ENCODE measurements at regions not wholly inside any gene's neighbourhood (a gene's known extent, or its start where the extent isn't known, plus 50 kb on each side); places are given as distances from the start of the nearest gene placed in this dataset.

GRCh38 chr16:87056083-87056482 lies 261.1 kb downstream of the C16orf95 start:
- H3K9ac ChIP-seq (ENCODE audit: low read depth, low read length): no peak overlapping the region
- H3K36me3 ChIP-seq (ENCODE audit: insufficient read depth, low read depth, low read length): no peaks in the 10 kb centered on the region
- no peak overlapping the region for H3K4me3 ChIP-seq (ENCODE audit: low read length)
- no peak overlapping the region for H3K27ac ChIP-seq (ENCODE audit: low read length)
- H3K27me3 ChIP-seq (ENCODE audit: insufficient read depth, low read length): peaks cover 12% of the 10 kb centered on the region; the same call in 1 of the 2 replicates
- H3K9me3 ChIP-seq (ENCODE audit: insufficient read depth, low read depth, low read length): peaks cover 10% of the 10 kb centered on the region
- H3K4me1 ChIP-seq (ENCODE audit: insufficient read depth, low read length): no peaks in the 10 kb centered on the region

- H3K9me3 ChIP-seq (ENCODE audit: insufficient read depth, low read depth, low read length): peaks cover 10% of the 10 kb centered on the region
- no peaks in the 10 kb centered on the region for H3K4me1 ChIP-seq (ENCODE audit: insufficient read depth, low read length)
- peaks cover 12% of the 10 kb centered on the region; the same call in 1 of the 2 replicates for H3K27me3 ChIP-seq (ENCODE audit: insufficient read depth, low read length)
- H3K9ac ChIP-seq (ENCODE audit: low read depth, low read length): no peak overlapping the region
- no peak overlapping the region for H3K4me3 ChIP-seq (ENCODE audit: low read length)
- no peaks in the 10 kb centered on the region for H3K36me3 ChIP-seq (ENCODE audit: insufficient read depth, low read depth, low read length)
- H3K27ac ChIP-seq (ENCODE audit: low read length): no peak overlapping the region
Observed at GRCh38 chr16:87056551-87056950, 260.6 kb downstream of the C16orf95 start.

- Histone ChIP-seq H3K27ac (ENCODE audit: low read length) (no peak overlapping the region), H3K4me3 (ENCODE audit: low read length) (no peak overlapping the region), H3K4me1 (ENCODE audit: insufficient read depth, low read length) (no peaks in the 10 kb centered on the region), H3K9me3 (ENCODE audit: insufficient read depth, low read depth, low read length) (peaks cover 10% of the 10 kb centered on the region), H3K36me3 (ENCODE audit: insufficient read depth, low read depth, low read length) (no peaks in the 10 kb centered on the region), H3K27me3 (ENCODE audit: insufficient read depth, low read length) (peaks cover 16% of the 10 kb centered on the region), H3K9ac (ENCODE audit: low read depth, low read length) (no peak overlapping the region)
Observed at GRCh38 chr16:87057211-87057881, 259.8 kb downstream of the C16orf95 start.

- Histone ChIP-seq H3K9ac (ENCODE audit: low read depth, low read length) (no peak overlapping the region), H3K36me3 (ENCODE audit: insufficient read depth, low read depth, low read length) (no peaks in the 10 kb centered on the region), H3K9me3 (ENCODE audit: insufficient read depth, low read depth, low read length) (peaks cover 10% of the 10 kb centered on the region), H3K27me3 (ENCODE audit: insufficient read depth, low read length) (peaks cover 18% of the 10 kb centered on the region), H3K27ac (ENCODE audit: low read length) (no peak overlapping the region), H3K4me1 (ENCODE audit: insufficient read depth, low read length) (no peaks in the 10 kb centered on the region), H3K4me3 (ENCODE audit: low read length) (no peak overlapping the region)
Observed at GRCh38 chr16:87057951-87058560, 259.1 kb downstream of the C16orf95 start.

GRCh38 chr16:87058728-87059250 lies 258.4 kb downstream of the C16orf95 start:
- Histone ChIP-seq H3K27me3 (ENCODE audit: insufficient read depth, low read length) (peaks cover 14% of the 10 kb centered on the region), H3K9ac (ENCODE audit: low read depth, low read length) (no peak overlapping the region), H3K27ac (ENCODE audit: low read length) (no peak overlapping the region), H3K4me3 (ENCODE audit: low read length) (no peak overlapping the region), H3K36me3 (ENCODE audit: insufficient read depth, low read depth, low read length) (no peaks in the 10 kb centered on the region), H3K4me1 (ENCODE audit: insufficient read depth, low read length) (no peaks in the 10 kb centered on the region), H3K9me3 (ENCODE audit: insufficient read depth, low read depth, low read length) (peaks cover 10% of the 10 kb centered on the region)

- Histone ChIP-seq H3K9ac (ENCODE audit: low read depth, low read length) (no peak overlapping the region), H3K4me1 (ENCODE audit: insufficient read depth, low read length) (no peaks in the 10 kb centered on the region), H3K27me3 (ENCODE audit: insufficient read depth, low read length) (peaks cover 11% of the 10 kb centered on the region; the same call in 1 of the 2 replicates), H3K9me3 (ENCODE audit: insufficient read depth, low read depth, low read length) (no peaks in the 10 kb centered on the region), H3K27ac (ENCODE audit: low read length) (no peak overlapping the region), H3K4me3 (ENCODE audit: low read length) (no peak overlapping the region), H3K36me3 (ENCODE audit: insufficient read depth, low read depth, low read length) (no peaks in the 10 kb centered on the region)
Observed at GRCh38 chr16:87060034-87060986, 256.9 kb downstream of the C16orf95 start.

GRCh38 chr16:87061243-87061920 lies 255.8 kb downstream of the C16orf95 start:
- H3K27me3 ChIP-seq (ENCODE audit: insufficient read depth, low read length): peaks cover 11% of the 10 kb centered on the region; the same call in 1 of the 2 replicates
- no peak overlapping the region for H3K4me3 ChIP-seq (ENCODE audit: low read length)
- H3K36me3 ChIP-seq (ENCODE audit: insufficient read depth, low read depth, low read length): no peaks in the 10 kb centered on the region
- H3K9ac ChIP-seq (ENCODE audit: low read depth, low read length): no peak overlapping the region
- no peaks in the 10 kb centered on the region for H3K9me3 ChIP-seq (ENCODE audit: insufficient read depth, low read depth, low read length)
- no peak overlapping the region for H3K27ac ChIP-seq (ENCODE audit: low read length)
- no peaks in the 10 kb centered on the region for H3K4me1 ChIP-seq (ENCODE audit: insufficient read depth, low read length)

- peaks cover 11% of the 10 kb centered on the region; the same call in 1 of the 2 replicates for H3K27me3 ChIP-seq (ENCODE audit: insufficient read depth, low read length)
- no peak overlapping the region for H3K9ac ChIP-seq (ENCODE audit: low read depth, low read length)
- H3K9me3 ChIP-seq (ENCODE audit: insufficient read depth, low read depth, low read length): no peaks in the 10 kb centered on the region
- H3K4me3 ChIP-seq (ENCODE audit: low read length): peak overlapping the region; percentile 36; the same call in 1 of the 2 replicates
- no peaks in the 10 kb centered on the region for H3K4me1 ChIP-seq (ENCODE audit: insufficient read depth, low read length)
- H3K36me3 ChIP-seq (ENCODE audit: insufficient read depth, low read depth, low read length): no peaks in the 10 kb centered on the region
- H3K27ac ChIP-seq (ENCODE audit: low read length): no peak overlapping the region
Observed at GRCh38 chr16:87062569-87063442, 254.4 kb downstream of the C16orf95 start.

- Histone ChIP-seq H3K27ac (ENCODE audit: low read length) (no peak overlapping the region), H3K36me3 (ENCODE audit: insufficient read depth, low read depth, low read length) (no peaks in the 10 kb centered on the region), H3K4me1 (ENCODE audit: insufficient read depth, low read length) (no peaks in the 10 kb centered on the region), H3K4me3 (ENCODE audit: low read length) (no peak overlapping the region), H3K27me3 (ENCODE audit: insufficient read depth, low read length) (peaks cover 11% of the 10 kb centered on the region; the same call in 1 of the 2 replicates), H3K9me3 (ENCODE audit: insufficient read depth, low read depth, low read length) (no peaks in the 10 kb centered on the region), H3K9ac (ENCODE audit: low read depth, low read length) (no peak overlapping the region)
Observed at GRCh38 chr16:87063543-87063942, 253.6 kb downstream of the C16orf95 start.

GRCh38 chr16:87064731-87065445 lies 252.3 kb downstream of the C16orf95 start:
- H3K4me3 ChIP-seq (ENCODE audit: low read length): no peak overlapping the region; the same call in 1 of the 2 replicates
- no peaks in the 10 kb centered on the region for H3K4me1 ChIP-seq (ENCODE audit: insufficient read depth, low read length)
- H3K9me3 ChIP-seq (ENCODE audit: insufficient read depth, low read depth, low read length): no peaks in the 10 kb centered on the region
- H3K9ac ChIP-seq (ENCODE audit: low read depth, low read length): no peak overlapping the region
- peaks cover 11% of the 10 kb centered on the region; the same call in 1 of the 2 replicates for H3K27me3 ChIP-seq (ENCODE audit: insufficient read depth, low read length)
- no peaks in the 10 kb centered on the region for H3K36me3 ChIP-seq (ENCODE audit: insufficient read depth, low read depth, low read length)
- no peak overlapping the region for H3K27ac ChIP-seq (ENCODE audit: low read length)
